ENCODE measurements at regions not wholly inside any gene's neighbourhood (a gene's known extent, or its start where the extent isn't known, plus 50 kb on each side); places are given as distances from the start of the nearest gene placed in this dataset.

DNA sequence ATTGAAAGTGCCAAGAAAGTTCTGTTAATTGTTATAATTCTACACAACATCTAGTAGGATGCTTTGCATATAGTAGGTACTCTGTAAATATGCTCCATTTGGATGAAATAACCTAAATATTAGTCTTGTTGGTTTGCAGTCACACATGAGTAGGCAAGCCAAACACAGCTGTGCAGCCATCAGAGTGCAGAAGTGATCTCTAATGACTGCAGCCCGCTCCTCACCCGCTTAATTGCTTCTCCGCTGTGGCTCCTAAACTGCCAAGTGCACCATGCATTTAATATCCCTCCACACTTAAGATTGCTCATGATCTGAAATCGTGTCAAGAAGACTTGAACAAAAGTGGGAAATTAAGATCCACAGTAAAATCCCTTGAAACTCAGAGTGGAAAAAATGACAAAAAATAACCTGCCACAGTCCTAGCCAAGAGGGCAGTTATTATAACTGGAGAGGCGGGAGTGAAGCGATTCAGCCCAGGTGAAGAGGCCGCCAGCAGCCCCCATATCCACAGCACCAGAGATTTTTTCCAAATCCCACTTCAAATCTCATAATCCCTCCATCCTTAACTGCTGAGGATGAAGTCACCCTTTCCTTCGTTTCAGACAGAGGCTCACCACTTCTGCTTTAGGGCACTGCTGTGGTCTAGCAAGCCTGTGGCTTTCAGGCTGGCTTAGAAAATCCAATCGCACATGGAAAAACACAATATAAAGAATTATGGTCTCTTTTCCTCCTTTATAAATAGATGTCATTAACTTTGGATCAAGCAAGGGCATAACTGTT, 69.5 kb downstream of the TMEM30B start:
- 66 to 68% methylated on average over 9 of the region's 9 CpGs for WGBS, 2 donors
- intact Hi-C loops (cut with DNase I) = no loop called here
- TF ChIP-seq EP300 (IDR thresholded peaks at IDR 0.05) (no peak), POLR2A (IDR thresholded peaks at IDR 0.05) (no peak), POLR2AphosphoS5 (IDR thresholded peaks at IDR 0.05) (no peak)
- TF ChIP-seq, protein P1, sequence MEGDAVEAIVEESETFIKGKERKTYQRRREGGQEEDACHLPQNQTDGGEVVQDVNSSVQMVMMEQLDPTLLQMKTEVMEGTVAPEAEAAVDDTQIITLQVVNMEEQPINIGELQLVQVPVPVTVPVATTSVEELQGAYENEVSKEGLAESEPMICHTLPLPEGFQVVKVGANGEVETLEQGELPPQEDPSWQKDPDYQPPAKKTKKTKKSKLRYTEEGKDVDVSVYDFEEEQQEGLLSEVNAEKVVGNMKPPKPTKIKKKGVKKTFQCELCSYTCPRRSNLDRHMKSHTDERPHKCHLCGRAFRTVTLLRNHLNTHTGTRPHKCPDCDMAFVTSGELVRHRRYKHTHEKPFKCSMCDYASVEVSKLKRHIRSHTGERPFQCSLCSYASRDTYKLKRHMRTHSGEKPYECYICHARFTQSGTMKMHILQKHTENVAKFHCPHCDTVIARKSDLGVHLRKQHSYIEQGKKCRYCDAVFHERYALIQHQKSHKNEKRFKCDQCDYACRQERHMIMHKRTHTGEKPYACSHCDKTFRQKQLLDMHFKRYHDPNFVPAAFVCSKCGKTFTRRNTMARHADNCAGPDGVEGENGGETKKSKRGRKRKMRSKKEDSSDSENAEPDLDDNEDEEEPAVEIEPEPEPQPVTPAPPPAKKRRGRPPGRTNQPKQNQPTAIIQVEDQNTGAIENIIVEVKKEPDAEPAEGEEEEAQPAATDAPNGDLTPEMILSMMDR (IDR thresholded peaks at IDR 0.05) = no peak

DNA sequence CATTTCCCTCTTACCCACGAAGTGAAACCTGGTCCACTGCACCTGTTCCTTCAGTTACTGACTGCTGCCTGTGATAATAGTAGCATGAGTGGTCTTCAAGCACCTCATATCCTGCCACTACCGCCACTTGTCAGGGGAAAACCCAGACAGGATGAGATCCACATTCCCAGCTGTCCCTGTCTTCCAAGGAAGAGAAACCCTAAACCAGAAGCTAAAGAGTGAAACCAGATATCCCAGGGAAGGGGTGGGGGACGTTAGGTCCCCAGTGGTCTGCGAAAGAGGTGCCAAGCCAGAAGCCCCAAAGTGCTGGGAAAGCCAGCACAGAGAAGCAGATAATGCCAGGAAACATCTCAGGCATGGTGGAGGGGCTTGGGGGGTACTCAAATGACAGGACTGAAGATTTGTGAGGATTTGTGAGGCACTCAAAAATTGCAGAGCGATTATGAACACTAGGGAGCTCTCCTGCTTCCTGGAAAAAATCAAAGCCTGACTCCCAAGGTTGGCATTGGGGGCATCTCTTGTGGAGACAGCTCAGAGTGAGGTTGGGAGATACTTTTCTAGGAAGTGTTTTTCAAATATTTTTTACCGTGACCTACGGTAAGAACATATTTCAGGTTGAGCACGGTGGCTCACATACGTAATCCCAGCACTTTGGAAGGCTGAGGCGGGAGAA, 77.9 kb downstream of the TMEM30B start:
- no peaks in the 10 kb centered on the region for H3K27me3 ChIP-seq
- no peaks in the 10 kb centered on the region for H3K36me3 ChIP-seq
- no peaks in the 10 kb centered on the region for H3K9me3 ChIP-seq
- H3K4me3 ChIP-seq = no peak overlapping the region
- DNase-seq = no peak
- H3K27ac ChIP-seq = no peak overlapping the region
- 71 to 74% methylated on average over 10 of the region's 10 CpGs for WGBS, 2 donors
- H3K4me1 ChIP-seq = no peaks in the 10 kb centered on the region
- TF ChIP-seq EP300 (IDR thresholded peaks at IDR 0.05) (no peak), POLR2A (IDR thresholded peaks at IDR 0.05) (no peak), POLR2AphosphoS5 (IDR thresholded peaks at IDR 0.05) (no peak)
- TF ChIP-seq, protein P1 (IDR thresholded peaks at IDR 0.05) = no peak
- intact Hi-C loops (cut with DNase I) = no loop called here

More for the DNA sequence above, 69.5 kb downstream of the TMEM30B start:
- no peaks in the 10 kb centered on the region for H3K9me3 ChIP-seq
- H3K36me3 ChIP-seq = no peaks in the 10 kb centered on the region
- no peak for DNase-seq
- H3K4me3 ChIP-seq = no peak overlapping the region
- no peaks in the 10 kb centered on the region for H3K4me1 ChIP-seq
- H3K27ac ChIP-seq = no peak overlapping the region
- H3K27me3 ChIP-seq = no peaks in the 10 kb centered on the region

DNA sequence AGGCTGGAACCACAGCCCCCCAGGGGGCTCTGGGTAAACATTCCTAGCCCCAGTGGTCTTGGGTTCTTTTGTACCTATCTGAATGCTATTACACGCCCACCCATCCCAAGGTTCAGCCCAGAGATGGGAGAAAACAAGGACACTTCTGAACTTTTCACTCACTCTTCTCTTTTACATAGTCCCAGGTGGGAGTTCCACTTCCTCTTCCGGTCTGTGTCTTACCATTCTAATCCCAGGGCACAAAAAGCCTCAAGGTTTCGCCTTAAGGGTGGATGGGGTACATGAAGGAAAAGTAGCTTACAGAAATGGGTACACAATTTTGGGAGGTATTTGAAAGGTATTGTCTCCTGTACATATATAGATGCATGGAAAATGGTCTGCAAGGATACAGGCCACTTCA, 79.0 kb downstream of the TMEM30B start:
- no peaks in the 10 kb centered on the region for H3K36me3 ChIP-seq
- H3K4me1 ChIP-seq = no peaks in the 10 kb centered on the region
- no peak overlapping the region for H3K27ac ChIP-seq
- DNase-seq = no peak
- no peaks in the 10 kb centered on the region for H3K27me3 ChIP-seq
- WGBS, 2 donors = 80 to 81% methylated on average over 3 of the region's 3 CpGs
- H3K4me3 ChIP-seq = no peak overlapping the region
- intact Hi-C loops (cut with DNase I) = no loop called here
- TF ChIP-seq POLR2AphosphoS5 (IDR thresholded peaks at IDR 0.05) (no peak), POLR2A (IDR thresholded peaks at IDR 0.05) (no peak), EP300 (IDR thresholded peaks at IDR 0.05) (no peak)
- TF ChIP-seq, protein P1 (IDR thresholded peaks at IDR 0.05) = no peak
- no peaks in the 10 kb centered on the region for H3K9me3 ChIP-seq

DNA sequence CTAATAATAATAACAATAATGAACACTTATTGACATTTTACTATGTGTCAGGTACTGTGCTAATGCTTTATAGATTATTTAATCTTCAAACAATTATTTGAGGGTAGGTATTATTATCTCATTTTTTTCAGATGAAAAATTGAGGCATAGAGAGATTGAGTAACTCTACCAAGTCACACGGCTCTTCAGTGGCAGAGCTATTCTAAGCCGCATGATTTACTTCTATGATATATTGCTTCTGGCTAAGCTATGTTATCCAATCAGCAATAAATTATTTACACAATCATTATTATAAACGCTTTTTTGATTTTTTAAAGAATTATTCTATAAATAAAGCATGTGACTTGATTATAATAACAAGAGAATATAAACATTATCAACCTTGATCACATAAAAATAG, 80.0 kb downstream of the TMEM30B start:
- Histone ChIP-seq H3K4me1 (no peaks in the 10 kb centered on the region), H3K27ac (no peak overlapping the region), H3K27me3 (no peaks in the 10 kb centered on the region), H3K36me3 (no peaks in the 10 kb centered on the region), H3K9me3 (no peaks in the 10 kb centered on the region), H3K4me3 (no peak overlapping the region)
- TF ChIP-seq EP300 (IDR thresholded peaks at IDR 0.05) (no peak), POLR2AphosphoS5 (IDR thresholded peaks at IDR 0.05) (no peak), POLR2A (IDR thresholded peaks at IDR 0.05) (no peak)
- TF ChIP-seq, protein P1 (IDR thresholded peaks at IDR 0.05) = no peak
- DNase-seq = no peak
- intact Hi-C loops (cut with DNase I) = no loop called here
- 58 to 70% methylated on average over 3 of the region's 3 CpGs for WGBS, 2 donors

Measured in sigmoid colon (tissue), 6 donors.